MV-4-11 (cell line): ENCODE measurements at regions not wholly inside any gene's neighbourhood (a gene's known extent, or its start where the extent isn't known, plus 50 kb on each side); places are given as distances from the start of the nearest gene placed in this dataset.

Source experiments
- DNase-seq: peaks from one replicate; lab custom pipeline; 2025; lab: John Stamatoyannopoulos, UW

DNA sequence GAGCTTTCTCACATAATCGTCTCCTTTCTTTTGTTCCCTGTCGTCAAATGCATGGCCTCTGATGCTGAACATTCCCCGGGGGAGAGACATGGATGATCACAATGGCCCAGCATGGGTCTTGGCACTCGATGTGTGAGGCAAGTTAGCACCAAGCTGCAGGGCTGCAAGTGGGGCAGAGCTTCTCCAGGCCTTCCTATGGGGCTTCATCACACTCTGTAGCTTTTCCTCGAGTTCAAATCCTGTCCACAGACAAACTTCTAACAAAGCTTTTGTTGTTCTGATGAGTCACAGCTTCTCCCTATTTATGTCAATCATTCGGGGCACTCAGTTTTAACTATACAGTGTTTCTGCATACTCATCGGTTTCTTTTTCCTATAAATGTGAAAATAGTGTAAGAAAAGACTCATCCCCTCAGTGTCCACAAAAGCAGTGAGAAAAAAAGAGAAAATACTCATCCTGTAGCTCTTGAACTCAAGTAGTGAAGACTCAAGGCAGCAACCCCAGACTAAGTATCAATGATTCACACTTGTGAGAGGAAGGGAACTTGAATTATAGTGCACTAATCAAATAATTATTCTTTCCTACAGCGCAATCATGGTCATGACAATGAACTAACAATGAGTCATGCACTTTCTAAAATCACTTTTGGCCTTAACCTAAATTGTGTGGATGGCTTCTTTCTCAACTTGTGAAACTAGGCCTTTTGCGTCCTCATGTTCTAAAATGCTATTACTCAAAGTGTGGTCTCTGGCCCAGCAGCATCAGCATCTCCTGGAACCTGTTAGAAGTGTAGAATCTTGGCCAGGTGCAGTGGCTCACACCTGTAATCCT, 68.4 kb upstream of the NOX3 start:
- DNase-seq = no peak

- peak; percentile 12 for DNase-seq
Observed at GRCh38 chr6:155521719-155522118, 66.1 kb upstream of the NOX3 start.

- DNase-seq = no peak
Observed at GRCh38 chr6:155520078-155520477, 64.4 kb upstream of the NOX3 start.

DNA sequence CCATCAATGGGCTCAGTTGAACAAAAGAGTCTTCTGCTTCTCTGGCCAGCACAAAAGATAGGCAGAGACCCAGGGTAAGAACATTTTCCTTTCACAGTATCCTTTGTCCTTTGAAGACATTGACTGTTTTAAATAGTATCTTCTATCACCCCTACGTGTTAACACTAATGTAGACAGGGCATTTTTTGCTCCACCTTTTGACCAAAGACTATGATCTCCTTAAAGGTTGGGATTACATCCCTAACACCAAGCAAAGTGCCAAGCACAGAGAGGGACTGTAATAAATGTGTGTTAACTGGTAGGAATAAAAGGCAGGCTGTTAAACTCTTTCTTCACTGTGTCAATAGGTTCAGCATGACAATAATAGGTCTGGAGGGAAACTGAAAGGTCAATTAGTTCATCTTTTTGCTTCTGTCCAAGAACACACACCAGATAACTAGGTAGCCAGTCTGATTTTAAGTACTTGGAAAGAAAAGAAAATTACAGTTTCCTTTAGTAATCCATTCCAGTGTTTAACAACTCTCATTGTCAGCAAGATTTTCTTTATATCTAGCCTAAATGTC, 63.6 kb upstream of the NOX3 start:
- no peak for DNase-seq

DNA sequence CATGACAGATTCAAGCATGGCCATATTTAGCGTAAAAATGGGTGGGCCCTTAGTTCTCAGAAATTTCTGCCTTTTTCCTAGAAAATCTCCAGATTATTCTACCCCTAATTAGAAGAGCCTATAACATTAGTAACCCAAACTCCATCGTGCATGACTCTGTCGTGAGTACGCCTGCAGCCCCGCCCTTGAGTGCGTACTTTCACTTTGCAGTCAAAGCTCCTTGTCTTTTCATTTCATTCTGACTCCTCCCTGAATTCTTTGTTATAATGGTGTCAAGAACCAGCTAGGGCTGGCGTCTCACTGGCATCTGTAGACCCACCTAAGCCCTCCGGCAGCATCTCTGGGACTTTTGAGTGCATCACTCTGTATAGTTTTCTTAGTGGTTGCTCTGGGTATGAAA, 61.7 kb upstream of the NOX3 start:
- no peak for DNase-seq

GRCh38 chr6:155510879-155511278, 55.2 kb upstream of the NOX3 start:
- no peak for DNase-seq

DNA sequence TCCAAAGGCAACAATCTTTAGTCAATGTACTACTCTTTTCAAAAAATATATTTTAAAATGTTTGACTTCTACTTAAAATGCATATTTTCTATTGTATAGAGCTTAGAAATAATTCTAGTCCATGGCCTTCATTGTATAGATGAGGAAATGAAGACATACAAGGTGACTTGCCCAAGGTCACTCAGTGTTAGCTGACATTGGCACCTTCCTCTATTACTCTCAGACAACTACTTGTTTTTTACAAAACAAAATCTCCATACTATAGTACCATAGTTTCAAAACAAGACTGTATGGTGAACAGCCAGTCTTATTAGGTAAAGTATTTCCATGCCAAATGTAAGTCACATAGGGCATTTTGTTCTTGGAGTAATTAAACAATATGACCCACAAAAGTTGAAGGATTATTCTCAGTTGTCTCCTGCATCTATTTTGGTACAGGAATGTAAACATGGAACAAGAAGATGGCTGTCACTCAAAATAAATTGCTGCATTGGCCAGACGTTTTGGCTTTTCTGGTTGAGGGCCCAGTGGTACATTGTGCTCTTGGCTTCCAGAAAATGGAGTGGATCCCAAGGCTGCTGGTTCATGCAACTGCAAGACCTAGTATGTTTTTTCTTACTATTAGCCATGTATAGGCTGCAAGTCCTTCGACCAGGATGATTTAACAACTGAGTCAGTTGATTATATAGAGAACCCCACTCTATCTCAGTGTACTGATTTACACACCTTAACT, 54.3 kb upstream of the NOX3 start:
- DNase-seq = no peak

- no peak for DNase-seq
Observed at GRCh38 chr6:155505608-155505989, 50.0 kb upstream of the NOX3 start.
